Kidney epithelial cell (primary cell): ENCODE measurements at regions not wholly inside any gene's neighbourhood (a gene's known extent, or its start where the extent isn't known, plus 50 kb on each side); places are given as distances from the start of the nearest gene placed in this dataset.

ENCODE experiments used
- DNase-seq: peaks from one replicate; pipeline ENCODE4 v3.0.0-alpha.2; 2010; ENCODE audit warnings: low read depth
- H3K27me3 ChIP-seq: 2 replicates; pipeline ENCODE4 v1.6.0; 2011; ENCODE audit warnings: low read length; ENCODE audit not compliant: control insufficient read depth, insufficient read depth
- H3K36me3 ChIP-seq: 2 replicates; pipeline ENCODE4 v1.5.1; 2011; ENCODE audit warnings: low read length; ENCODE audit not compliant: control insufficient read depth, insufficient read depth
- H3K4me3 ChIP-seq: 2 replicates; pipeline ENCODE4 v1.5.1; 2011; ENCODE audit warnings: low read depth, mild to moderate bottlenecking, control low read depth, low read length
- TF ChIP-seq, protein P1 (sequence below): IDR thresholded peaks from 2 replicates; pipeline ENCODE4 v1.5.1; 2011; ENCODE audit warnings: mild to moderate bottlenecking, moderate library complexity, low read length, control low read depth, inconsistent platforms; ENCODE audit not compliant: insufficient read depth, poor library complexity, severe bottlenecking

DNA sequence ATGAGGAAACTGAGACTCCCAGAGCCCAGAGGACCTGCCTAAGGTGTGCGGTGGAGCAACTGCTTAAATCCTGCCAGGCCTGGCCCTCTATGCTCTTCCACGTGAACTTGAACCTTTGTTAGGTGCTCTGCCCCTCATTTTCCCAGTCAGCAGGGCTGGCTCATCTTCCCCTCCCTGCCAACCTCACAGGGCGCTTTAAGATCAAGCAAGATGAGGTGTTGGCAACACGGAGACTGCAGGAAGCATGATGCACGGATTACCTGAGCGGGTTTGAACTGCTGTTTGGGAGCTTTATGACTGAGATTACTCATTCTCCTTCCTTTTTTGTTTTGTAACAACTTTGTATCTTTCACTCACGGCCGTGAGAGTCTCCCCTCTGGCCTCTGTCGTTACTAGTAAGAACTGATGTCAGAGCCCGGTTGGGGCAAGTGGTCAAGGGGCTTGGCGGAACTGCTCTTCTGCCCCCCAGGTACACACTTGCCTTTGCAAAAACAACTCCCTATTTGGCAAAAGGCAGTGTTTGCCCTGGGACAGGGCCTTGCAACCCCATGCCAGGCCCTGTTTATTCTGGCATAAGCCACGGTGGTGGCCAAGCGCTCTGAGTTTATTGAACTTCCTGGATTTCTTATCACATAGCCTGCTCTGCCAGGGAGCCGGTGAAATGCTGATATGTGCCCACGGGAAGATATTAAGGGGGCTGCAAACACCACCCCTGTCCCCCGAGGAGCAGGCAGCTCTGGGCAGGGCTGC lies 127.8 kb downstream of the INHBB start:
- Histone ChIP-seq H3K36me3 (no peaks in the 10 kb centered on the region), H3K27me3 (no peaks in the 10 kb centered on the region), H3K4me3 (no peak overlapping the region)
- TF ChIP-seq, protein P1, sequence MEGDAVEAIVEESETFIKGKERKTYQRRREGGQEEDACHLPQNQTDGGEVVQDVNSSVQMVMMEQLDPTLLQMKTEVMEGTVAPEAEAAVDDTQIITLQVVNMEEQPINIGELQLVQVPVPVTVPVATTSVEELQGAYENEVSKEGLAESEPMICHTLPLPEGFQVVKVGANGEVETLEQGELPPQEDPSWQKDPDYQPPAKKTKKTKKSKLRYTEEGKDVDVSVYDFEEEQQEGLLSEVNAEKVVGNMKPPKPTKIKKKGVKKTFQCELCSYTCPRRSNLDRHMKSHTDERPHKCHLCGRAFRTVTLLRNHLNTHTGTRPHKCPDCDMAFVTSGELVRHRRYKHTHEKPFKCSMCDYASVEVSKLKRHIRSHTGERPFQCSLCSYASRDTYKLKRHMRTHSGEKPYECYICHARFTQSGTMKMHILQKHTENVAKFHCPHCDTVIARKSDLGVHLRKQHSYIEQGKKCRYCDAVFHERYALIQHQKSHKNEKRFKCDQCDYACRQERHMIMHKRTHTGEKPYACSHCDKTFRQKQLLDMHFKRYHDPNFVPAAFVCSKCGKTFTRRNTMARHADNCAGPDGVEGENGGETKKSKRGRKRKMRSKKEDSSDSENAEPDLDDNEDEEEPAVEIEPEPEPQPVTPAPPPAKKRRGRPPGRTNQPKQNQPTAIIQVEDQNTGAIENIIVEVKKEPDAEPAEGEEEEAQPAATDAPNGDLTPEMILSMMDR: no peak
- DNase-seq: no peak

DNA sequence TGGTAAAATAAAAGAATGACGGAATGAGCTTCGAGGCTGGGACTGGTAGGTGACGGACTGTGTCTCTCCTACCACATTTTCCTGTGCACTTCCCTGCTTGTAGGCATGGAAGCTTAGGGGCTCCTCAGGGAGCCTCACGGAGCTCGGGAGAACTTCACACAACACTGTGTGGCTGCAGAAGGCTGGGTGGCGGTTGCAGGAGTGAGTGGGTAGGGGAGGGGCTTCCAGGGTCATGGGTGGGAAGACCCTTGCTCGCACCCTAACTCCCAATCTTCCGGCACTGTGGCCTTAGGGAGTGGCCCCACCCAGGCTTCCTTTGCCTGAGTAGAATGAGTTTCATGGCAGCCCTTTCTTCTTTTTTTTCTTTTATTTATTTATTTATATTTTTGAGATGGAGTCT lies 128.6 kb downstream of the INHBB start:
- no peak for DNase-seq
- H3K27me3 ChIP-seq: no peaks in the 10 kb centered on the region

DNA sequence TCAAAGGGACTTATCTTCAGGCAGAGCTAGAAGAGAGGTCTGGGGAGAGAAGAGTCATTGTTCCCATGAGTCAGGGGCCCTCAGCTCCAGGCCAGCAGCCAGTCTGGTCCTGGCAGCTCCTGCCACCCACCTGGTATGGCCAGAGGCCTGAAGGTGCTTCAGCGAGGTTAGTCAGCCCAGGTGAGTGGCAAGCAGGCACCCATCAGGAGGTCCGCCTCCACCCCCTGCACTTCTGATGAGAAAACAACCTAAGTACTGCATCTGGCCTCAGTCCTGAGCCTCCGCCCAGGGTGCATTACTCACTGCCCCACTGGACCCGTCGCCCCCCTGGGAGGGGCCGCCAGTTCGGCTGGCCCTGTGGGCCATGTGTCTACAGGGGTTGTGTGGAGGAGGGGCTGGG lies 130.2 kb downstream of the INHBB start:
- TF ChIP-seq, protein P1: no peak
- Histone ChIP-seq H3K36me3 (no peaks in the 10 kb centered on the region), H3K27me3 (no peaks in the 10 kb centered on the region), H3K4me3 (no peak overlapping the region)
- DNase-seq: no peak

More for the DNA sequence above, 128.6 kb downstream of the INHBB start:
- TF ChIP-seq, protein P1: no peak
- no peaks in the 10 kb centered on the region for H3K36me3 ChIP-seq
- no peak overlapping the region for H3K4me3 ChIP-seq

DNA sequence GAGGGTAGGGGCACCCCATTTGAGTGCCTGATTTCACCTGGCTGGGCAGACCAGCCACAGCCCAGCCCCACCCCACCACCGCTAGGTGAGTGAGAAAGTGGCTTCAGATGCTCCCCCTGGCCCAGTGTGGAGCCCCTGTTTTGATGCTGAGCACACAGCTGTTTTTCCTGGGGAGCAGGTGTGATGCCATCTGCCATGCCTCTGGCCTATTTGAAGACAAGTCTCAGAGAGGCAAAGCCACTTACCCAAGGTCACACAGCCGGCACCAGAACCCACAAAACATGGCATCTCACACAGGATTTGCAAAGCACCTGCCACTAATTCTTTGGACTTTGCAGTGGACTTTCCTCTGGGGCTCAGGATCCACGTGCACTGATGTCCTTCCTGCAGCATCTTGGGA lies 131.3 kb downstream of the INHBB start:
- H3K27me3 ChIP-seq: peaks cover under 1% of the 10 kb centered on the region
- TF ChIP-seq, protein P1: no peak
- H3K4me3 ChIP-seq: no peak overlapping the region
- H3K36me3 ChIP-seq: no peaks in the 10 kb centered on the region
- no peak for DNase-seq

DNA sequence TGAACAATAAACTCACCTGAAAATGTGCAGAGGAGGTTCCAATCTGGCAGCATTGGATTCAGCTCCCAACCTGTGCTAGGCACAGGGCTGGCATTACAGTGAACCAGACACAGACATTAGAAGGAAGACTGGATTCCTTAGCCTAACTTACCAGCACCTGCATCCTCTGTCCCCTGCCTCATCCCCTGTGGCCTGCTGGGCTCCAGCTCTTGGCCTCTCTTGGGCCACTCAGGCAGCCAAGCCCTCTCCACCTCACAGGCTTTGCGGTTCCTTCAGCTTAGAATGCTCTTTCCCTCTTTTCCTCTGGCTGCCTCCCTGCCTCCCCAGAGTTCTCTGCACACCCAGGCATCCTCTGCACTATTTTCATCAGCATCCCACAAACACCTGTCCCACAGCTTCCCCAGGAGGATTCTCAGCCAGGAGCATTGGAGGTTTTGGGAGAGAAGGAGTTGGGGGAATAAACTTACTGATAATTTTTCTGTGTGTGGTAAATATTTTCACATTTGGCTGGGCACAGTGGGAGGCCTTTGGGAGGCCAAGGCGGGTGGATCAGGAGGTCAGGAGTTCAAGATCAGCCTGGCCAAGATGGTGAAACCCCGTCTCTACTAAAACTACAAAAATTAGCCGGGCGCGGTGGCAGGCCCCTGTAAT lies 132.0 kb downstream of the INHBB start:
- Histone ChIP-seq H3K27me3 (peaks cover 2% of the 10 kb centered on the region), H3K4me3 (no peak overlapping the region), H3K36me3 (no peaks in the 10 kb centered on the region)
- TF ChIP-seq, protein P1: no peak
- DNase-seq: no peak

DNA sequence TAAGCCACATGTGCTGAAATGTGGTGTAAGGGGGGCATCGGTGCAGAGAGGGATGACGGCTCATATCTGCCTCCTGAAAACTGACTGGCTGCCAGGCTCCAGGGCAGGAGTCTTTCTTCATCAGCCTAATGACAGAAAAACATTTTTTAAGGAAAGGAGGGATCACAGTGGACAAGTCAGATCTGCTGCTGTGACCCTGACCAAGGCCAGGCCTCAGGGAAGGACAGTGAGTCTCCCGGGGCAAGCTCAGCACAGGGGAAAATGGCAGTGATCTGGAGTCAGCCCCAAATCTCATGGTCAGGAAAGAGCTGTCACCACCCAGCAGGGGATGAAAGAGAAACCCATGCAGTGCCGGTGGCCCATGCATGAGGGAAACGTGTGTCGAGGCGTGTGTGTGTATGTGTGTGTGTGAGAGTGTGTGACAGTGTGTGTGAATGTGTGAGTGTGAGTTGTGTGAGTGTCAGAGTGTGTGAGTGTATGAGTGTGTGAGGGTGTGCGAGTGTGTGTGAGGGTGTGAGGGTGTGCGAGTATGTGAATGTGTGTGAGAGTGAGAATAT lies 134.5 kb downstream of the INHBB start:
- Histone ChIP-seq H3K27me3 (peaks cover 2% of the 10 kb centered on the region), H3K4me3 (no peak overlapping the region), H3K36me3 (no peaks in the 10 kb centered on the region)
- TF ChIP-seq, protein P1: no peak
- DNase-seq: no peak
